ENCODE measurements at regions not wholly inside any gene's neighbourhood (a gene's known extent, or its start where the extent isn't known, plus 50 kb on each side); places are given as distances from the start of the nearest gene placed in this dataset.
"Not testable (repeated sequence)": the region's sequence is repeated elsewhere in the genome, so short reads cannot be mapped to it uniquely, and the experiment has no call there.

DNA sequence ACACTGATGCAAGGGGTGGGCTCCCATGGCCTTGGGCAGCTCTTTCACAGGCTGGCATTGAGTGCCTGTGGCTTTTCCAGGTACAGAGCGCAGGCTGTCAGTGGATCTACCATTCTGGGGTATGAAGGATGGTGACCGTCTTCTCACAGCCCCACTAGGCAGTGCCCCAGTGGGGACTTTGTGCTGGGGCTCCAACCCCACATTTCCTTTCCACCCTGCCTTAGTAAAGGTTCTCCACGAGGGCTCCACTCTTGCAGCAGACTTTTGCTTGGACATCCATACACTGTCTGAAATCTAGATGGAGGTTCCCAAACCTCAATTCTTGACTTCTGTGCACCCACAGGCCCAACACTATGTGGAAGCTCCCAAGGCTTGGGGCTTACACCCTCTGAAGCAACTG lies 107.9 kb upstream of the ECI2 start:
- H3K9ac ChIP-seq (ENCODE audit: low read depth, low read length) = no peak overlapping the region
- H3K9me3 ChIP-seq (ENCODE audit: control insufficient read depth, insufficient read depth, low read length) = peaks cover 4% of the 10 kb centered on the region
- H3K36me3 ChIP-seq (ENCODE audit: insufficient read depth, low read length) = no peaks in the 10 kb centered on the region
- H3K4me1 ChIP-seq (ENCODE audit: insufficient read depth, low read length) = no peaks in the 10 kb centered on the region

GRCh38 chr6:4242601-4243000 lies 107.2 kb upstream of the ECI2 start:
- no peaks in the 10 kb centered on the region for H3K36me3 ChIP-seq (ENCODE audit: insufficient read depth, low read length)
- H3K4me1 ChIP-seq (ENCODE audit: insufficient read depth, low read length) = no peaks in the 10 kb centered on the region
- no peak overlapping the region for H3K9ac ChIP-seq (ENCODE audit: low read depth, low read length)
- peaks cover 4% of the 10 kb centered on the region for H3K9me3 ChIP-seq (ENCODE audit: control insufficient read depth, insufficient read depth, low read length)

DNA sequence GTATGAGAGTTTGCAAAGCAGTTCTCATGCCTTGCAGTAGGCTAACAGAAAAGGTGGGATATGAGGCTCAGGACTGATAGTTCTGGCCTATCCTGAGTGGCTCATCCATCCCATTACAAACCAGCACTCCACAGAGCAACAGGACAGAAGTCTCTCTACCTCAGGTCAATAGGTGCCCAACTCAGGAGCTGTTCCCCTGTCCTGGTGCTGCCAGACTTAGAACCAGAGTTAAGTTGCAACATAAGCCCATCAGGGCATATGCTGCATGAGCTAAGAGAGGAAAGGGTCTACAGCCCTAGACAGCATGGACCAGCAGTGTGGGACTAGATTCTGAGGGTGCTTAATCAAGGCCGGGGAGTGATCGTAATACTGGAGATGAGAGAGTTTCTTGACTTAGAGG lies 104.8 kb upstream of the ECI2 start:
- Histone ChIP-seq H3K9ac (ENCODE audit: low read depth, low read length) (no peak overlapping the region), H3K4me1 (ENCODE audit: insufficient read depth, low read length) (no peaks in the 10 kb centered on the region), H3K9me3 (ENCODE audit: control insufficient read depth, insufficient read depth, low read length) (peaks cover 4% of the 10 kb centered on the region), H3K36me3 (ENCODE audit: insufficient read depth, low read length) (no peaks in the 10 kb centered on the region)

DNA sequence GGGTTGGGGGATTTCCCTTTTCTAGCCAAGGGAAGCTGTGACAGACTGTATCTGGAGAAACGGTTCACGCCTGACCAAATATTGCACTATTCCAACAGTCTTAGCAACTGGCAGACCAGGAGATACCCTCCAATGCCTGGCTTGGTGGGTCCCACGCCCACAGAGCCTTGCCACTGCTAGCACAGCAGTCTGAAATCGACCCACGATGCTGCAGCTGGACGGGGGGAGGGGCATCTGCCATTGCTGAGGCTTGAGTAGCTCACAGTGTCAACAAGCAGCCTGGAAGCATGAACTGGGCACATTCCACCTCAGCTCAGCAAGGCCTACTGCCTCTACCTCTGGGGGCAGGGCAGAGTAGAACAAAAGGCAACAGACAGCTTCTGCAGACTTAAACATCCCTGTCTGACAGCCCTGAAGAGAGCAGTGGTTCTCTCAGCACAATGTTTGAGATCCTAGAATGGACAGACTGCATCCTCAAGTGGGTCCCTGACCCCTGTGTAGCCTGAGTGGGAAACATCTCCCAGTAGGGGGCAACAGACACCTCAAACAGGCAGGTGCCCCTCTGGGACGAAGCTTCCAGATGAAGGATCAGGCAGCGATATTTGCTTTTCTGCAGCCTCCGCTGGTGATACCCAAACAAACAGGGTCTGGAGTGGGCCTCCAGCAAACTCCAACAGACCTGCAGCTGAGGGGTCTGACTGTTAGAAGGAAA lies 89.9 kb upstream of the ECI2 start:
- Histone ChIP-seq H3K4me1 (ENCODE audit: insufficient read depth, low read length) (no peaks in the 10 kb centered on the region), H3K36me3 (ENCODE audit: insufficient read depth, low read length) (no peaks in the 10 kb centered on the region), H3K9ac (ENCODE audit: low read depth, low read length) (no peak overlapping the region), H3K9me3 (ENCODE audit: control insufficient read depth, insufficient read depth, low read length) (no peaks in the 10 kb centered on the region)

DNA sequence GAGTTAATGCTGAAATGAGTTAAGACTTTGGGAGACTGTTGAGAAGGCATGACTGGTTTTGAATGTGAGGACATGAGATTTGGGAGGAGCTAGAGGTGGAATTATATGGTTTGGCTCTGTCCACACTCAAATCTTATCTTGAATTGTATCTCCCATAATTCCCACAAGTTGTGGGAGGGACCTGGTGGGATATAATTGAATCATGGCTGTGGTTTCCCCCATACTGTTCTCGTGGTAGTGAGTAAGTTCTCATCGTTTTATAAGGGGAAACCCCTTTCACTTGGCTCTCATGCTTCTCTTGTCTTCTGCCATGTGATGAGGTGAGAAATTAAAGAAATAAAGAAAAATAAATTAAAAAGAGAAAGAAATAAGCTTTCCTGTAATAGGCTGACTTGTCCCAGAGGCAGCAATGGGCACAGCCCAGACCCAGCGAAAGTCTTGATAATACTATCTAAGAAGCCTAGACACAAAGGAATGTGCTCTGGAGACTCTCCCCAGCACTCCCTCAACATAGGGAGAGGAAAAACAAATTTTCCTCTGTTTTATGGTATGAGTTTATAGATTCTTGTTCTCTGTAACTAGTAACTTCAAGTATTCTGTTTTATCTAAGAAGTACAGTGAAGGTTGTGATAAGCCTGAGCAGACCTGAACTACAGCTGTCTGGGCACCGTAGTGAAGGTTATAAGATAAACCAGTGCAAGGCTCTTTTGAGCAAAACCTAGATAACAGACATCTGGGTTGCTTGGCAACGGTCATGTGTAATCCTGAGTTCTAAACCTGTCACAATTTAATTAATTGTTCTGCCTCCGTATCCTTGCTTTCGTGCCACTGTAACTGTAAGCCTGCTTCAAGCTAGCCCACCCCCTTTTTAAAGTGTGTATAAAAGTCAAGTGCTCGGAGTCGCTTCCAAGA lies 88.9 kb upstream of the ECI2 start:
- Histone ChIP-seq H3K9me3 (ENCODE audit: control insufficient read depth, insufficient read depth, low read length) (no peaks in the 10 kb centered on the region), H3K36me3 (ENCODE audit: insufficient read depth, low read length) (no peaks in the 10 kb centered on the region), H3K9ac (ENCODE audit: low read depth, low read length) (no peak overlapping the region), H3K4me1 (ENCODE audit: insufficient read depth, low read length) (no peaks in the 10 kb centered on the region)

- H3K36me3 ChIP-seq (ENCODE audit: insufficient read depth, low read length) = no peaks in the 10 kb centered on the region
- no peak overlapping the region for H3K9ac ChIP-seq (ENCODE audit: low read depth, low read length)
- peaks cover 6% of the 10 kb centered on the region; the same call in 1 of the 2 replicates for H3K9me3 ChIP-seq (ENCODE audit: control insufficient read depth, insufficient read depth, low read length)
- H3K4me1 ChIP-seq (ENCODE audit: insufficient read depth, low read length) = no peaks in the 10 kb centered on the region
Measured at GRCh38 chr6:4220558-4220957, 85.2 kb upstream of the ECI2 start.

DNA sequence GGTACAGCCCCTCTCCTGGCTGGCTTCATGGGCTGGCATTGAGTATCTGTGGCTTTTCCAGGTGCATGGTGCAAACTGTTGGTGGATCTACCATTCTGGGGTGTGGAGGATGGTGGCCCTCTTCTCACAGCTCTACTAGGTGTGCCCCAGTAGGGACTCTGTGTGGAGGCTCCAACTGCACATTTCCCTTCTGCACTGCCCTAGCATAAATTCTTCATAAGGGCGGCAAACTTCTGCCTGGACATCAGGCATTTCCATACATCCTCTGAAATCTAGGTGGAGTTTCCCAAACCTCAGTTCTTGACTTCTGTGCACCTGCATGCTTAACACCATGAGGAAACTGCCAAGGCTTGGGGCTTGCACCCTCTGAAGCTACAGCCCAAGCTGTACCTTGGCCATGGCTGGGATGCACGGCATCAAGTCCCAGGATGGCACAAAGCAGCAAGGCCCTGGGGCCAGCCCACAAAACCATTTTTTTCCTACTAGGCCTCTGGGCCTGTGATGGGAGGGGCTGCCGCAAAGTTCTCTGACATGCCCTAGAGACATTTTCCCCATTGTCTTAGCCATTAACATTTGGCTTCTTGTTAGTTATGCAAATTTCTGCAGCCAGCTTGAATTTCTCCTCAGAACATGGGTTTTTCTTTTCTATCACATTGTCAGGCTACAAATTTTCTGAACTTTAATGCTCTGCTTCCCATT lies 83.4 kb upstream of the ECI2 start:
- H3K4me1 ChIP-seq (ENCODE audit: insufficient read depth, low read length); H3K36me3 ChIP-seq (ENCODE audit: insufficient read depth, low read length); H3K9ac ChIP-seq (ENCODE audit: low read depth, low read length): not testable (repeated sequence)
- peaks cover 18% of the 10 kb centered on the region for H3K9me3 ChIP-seq (ENCODE audit: control insufficient read depth, insufficient read depth, low read length)

GRCh38 chr6:4212588-4212987 lies 77.2 kb upstream of the ECI2 start:
- Histone ChIP-seq H3K9me3 (ENCODE audit: control insufficient read depth, insufficient read depth, low read length) (peaks cover 23% of the 10 kb centered on the region), H3K9ac (ENCODE audit: low read depth, low read length) (no peak overlapping the region), H3K36me3 (ENCODE audit: insufficient read depth, low read length) (no peaks in the 10 kb centered on the region), H3K4me1 (ENCODE audit: insufficient read depth, low read length) (no peaks in the 10 kb centered on the region)

GRCh38 chr6:4210629-4211419 lies 75.4 kb upstream of the ECI2 start:
- H3K36me3 ChIP-seq (ENCODE audit: insufficient read depth, low read length) = no peaks in the 10 kb centered on the region
- no peaks in the 10 kb centered on the region for H3K4me1 ChIP-seq (ENCODE audit: insufficient read depth, low read length)
- H3K9ac ChIP-seq (ENCODE audit: low read depth, low read length) = no peak overlapping the region

DNA sequence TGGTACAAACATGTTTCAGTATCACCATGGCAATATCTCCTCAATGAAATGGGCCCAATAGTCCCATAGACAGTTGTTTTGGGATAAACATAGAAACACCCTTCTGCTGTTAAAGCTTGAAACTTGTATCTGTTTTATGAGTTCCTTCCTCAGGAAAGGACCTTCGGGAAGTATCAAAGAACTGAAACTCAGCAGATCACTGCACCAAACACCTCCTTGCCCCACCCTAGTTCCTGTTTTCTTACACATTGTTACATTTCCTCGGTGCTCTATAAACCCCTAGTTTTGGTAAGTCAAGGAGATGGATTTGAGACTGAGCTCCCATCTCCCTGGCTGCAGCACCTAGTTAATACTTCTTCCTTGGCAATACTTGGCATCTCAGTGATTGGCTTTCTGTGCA lies 73.8 kb upstream of the ECI2 start:
- H3K9me3 ChIP-seq (ENCODE audit: control insufficient read depth, insufficient read depth, low read length) = peaks cover 25% of the 10 kb centered on the region
- no peak overlapping the region for H3K9ac ChIP-seq (ENCODE audit: low read depth, low read length)
- no peaks in the 10 kb centered on the region for H3K36me3 ChIP-seq (ENCODE audit: insufficient read depth, low read length)
- H3K4me1 ChIP-seq (ENCODE audit: insufficient read depth, low read length) = no peaks in the 10 kb centered on the region

More at GRCh38 chr6:4210629-4211419, 75.4 kb upstream of the ECI2 start:
- H3K9me3 ChIP-seq (ENCODE audit: control insufficient read depth, insufficient read depth, low read length) = peaks cover 23% of the 10 kb centered on the region

DNA sequence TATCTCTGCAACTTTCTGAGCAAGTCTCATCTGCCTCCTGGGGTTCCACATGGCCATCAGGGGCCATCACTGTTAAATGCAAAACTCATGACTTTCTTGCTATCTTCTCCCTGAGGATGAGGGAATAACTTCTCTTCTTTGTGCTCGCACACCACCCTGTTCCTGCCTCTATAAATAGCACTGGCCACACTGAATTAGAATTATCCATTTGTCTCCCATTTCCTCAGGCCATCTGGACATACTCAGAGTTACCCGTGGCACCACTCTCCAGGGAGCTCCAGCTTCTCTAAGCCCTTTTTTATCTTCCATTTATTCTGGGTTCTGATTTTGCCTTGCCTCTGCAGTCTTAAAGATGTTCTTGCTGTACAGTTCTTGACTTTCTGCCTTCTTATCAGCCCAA lies 72.8 kb upstream of the ECI2 start:
- Histone ChIP-seq H3K9ac (ENCODE audit: low read depth, low read length) (no peak overlapping the region), H3K9me3 (ENCODE audit: control insufficient read depth, insufficient read depth, low read length) (peaks cover 16% of the 10 kb centered on the region; the same call in 1 of the 2 replicates), H3K36me3 (ENCODE audit: insufficient read depth, low read length) (no peaks in the 10 kb centered on the region), H3K4me1 (ENCODE audit: insufficient read depth, low read length) (no peaks in the 10 kb centered on the region)

DNA sequence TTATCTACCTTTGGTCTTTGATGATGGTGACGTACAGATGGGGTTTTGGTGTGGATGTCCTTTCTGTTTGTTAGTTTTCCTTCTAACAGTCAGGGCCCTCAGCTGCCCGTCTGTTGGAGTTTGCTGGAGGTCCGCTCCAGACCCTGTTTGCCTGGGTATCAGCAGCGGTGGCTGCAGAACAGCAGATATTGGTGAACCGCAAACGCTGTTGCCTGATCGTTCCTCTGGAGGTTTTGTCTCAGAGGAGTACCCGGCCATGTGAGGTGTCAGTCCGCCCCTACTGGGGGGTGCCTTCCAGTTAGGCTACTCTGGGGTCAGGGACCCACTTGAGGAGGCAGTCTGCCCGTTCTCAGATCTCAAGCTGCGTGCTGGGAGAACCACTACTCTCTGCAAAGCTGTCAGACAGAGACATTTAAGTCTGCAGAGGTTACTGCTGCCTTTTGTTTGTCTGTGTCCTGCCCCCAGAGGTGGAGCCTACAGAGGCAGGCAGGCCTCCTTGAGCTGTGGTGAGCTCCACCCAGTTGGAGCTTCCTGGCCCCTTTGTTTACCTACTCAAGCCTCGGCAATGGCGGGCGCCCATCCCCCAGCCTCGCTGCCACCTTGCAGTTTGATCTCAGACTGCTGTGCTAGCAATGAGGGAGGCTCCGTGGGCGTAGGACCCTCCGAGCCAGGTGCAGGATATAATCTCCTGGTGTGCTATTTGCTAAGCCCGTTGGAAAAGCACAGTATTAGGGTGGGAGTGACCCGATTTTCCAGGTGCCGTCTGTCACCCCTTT lies 68.5 kb upstream of the ECI2 start:
- not testable (repeated sequence) for H3K4me1 ChIP-seq (ENCODE audit: insufficient read depth, low read length); H3K9ac ChIP-seq (ENCODE audit: low read depth, low read length); H3K36me3 ChIP-seq (ENCODE audit: insufficient read depth, low read length)
- H3K9me3 ChIP-seq (ENCODE audit: control insufficient read depth, insufficient read depth, low read length) = peaks cover 12% of the 10 kb centered on the region; the same call in 1 of the 2 replicates

DNA sequence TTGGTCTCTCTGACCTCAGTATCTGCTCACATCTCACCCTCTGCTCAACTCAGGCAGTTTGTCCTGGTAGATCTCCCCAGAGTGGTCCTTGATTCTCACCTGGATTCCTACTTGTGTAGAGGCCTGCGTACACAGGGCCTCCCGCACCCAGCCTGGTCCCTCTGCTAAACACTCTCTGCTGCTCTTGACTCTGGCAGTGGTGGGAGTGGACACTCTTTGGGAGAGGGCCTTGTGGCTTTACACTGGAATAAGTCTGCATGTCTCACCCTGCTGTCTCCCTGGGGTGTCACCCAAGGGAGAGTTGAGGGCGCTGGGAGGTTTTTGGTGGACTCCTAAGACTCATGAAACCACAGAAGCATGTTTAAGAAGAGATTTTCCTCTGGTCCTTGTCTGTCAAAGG lies 57.3 kb upstream of the ECI2 start:
- H3K36me3 ChIP-seq (ENCODE audit: insufficient read depth, low read length) = no peaks in the 10 kb centered on the region
- no peak overlapping the region for H3K9ac ChIP-seq (ENCODE audit: low read depth, low read length)
- no peaks in the 10 kb centered on the region for H3K9me3 ChIP-seq (ENCODE audit: control insufficient read depth, insufficient read depth, low read length)
- H3K4me1 ChIP-seq (ENCODE audit: insufficient read depth, low read length) = no peaks in the 10 kb centered on the region

Measured in ES-I3 (cell line).